Activated CD8-positive, alpha-beta T cell treated with anti-CD3 and anti-CD28 coated beads for 36 hours (primary cell): ENCODE measurements at regions not wholly inside any gene's neighbourhood (a gene's known extent, or its start where the extent isn't known, plus 50 kb on each side); places are given as distances from the start of the nearest gene placed in this dataset.

Experiments
- ATAC-seq: fragments of 200-7000 bp; cut with Tn5 transposase; one replicate; pipeline ENCODE4 v1.10.0; 2021; ENCODE audit warnings: mild to moderate bottlenecking, moderate library complexity
- CTCF ChIA-PET: fragments of 350-600 bp; sonication (Branson Sonifier 250); formaldehyde crosslinking; loops from one replicate; lab custom pipeline; 2021; ENCODE audit warnings: antibody characterized with exemption; lab: Charles Lee
- POLR2A ChIA-PET: fragments of 350-600 bp; sonication (Branson Sonifier 250); formaldehyde crosslinking; loops from one replicate; lab custom pipeline; 2021; ENCODE audit warnings: antibody characterized with exemption; lab: Charles Lee
- DNase-seq: peaks from one replicate; pipeline ENCODE4 v3.0.0-alpha.2; 2020
- H3K27ac Mint-ChIP-seq: one replicate; pipeline ENCODE4 v1.8.0; 2021; ENCODE audit warnings: mild to moderate bottlenecking, mixed read lengths
- H3K27me3 Mint-ChIP-seq: one replicate; pipeline ENCODE4 v1.8.0; 2021; ENCODE audit warnings: mixed read lengths
- H3K36me3 Mint-ChIP-seq: one replicate; pipeline ENCODE4 v1.8.0; 2021; ENCODE audit warnings: low read depth, mixed read lengths
- H3K4me1 Mint-ChIP-seq: one replicate; pipeline ENCODE4 v1.8.0; 2021; ENCODE audit warnings: low read depth, mixed read lengths
- H3K4me3 Mint-ChIP-seq: one replicate; pipeline ENCODE4 v1.8.0; 2021; ENCODE audit warnings: mild to moderate bottlenecking, moderate library complexity, mixed read lengths
- H3K9me3 Mint-ChIP-seq: one replicate; pipeline ENCODE4 v1.8.0; 2021; ENCODE audit warnings: mixed read lengths
- CTCF ChIP-seq: fragments of 200-600 bp; IDR thresholded peaks from one replicate; pipeline ENCODE4 v1.8.0; 2022; ENCODE audit warnings: antibody characterized with exemption, mild to moderate bottlenecking
- intact Hi-C: fragments of 100-400 bp; cut with micrococcal nuclease; formaldehyde crosslinking; loops from one replicate; pipeline ENCODE4 v1.10.0; 2022

- no peak for DNase-seq
- ATAC-seq: no peak
- H3K36me3 Mint-ChIP-seq: no peaks in the 10 kb centered on the region
- H3K27me3 Mint-ChIP-seq: no peaks in the 10 kb centered on the region
- no peak overlapping the region for H3K4me3 Mint-ChIP-seq
- peaks cover 4% of the 10 kb centered on the region for H3K9me3 Mint-ChIP-seq
- ChIA-PET POLR2A (no interaction called here), CTCF (no interaction called here)
- no peak overlapping the region for H3K27ac Mint-ChIP-seq
- no peak for TF ChIP-seq CTCF
- no peaks in the 10 kb centered on the region for H3K4me1 Mint-ChIP-seq
- intact Hi-C loops: no loop called here
Observed at GRCh38 chr6:67353861-67354260, 1281.2 kb upstream of the ADGRB3 start.

GRCh38 chr6:67352717-67353116 is 1282.4 kb upstream of the ADGRB3 start:
- ATAC-seq: no peak
- H3K36me3 Mint-ChIP-seq: no peaks in the 10 kb centered on the region
- intact Hi-C loops: no loop called here
- no peak overlapping the region for H3K27ac Mint-ChIP-seq
- DNase-seq: no peak
- POLR2A ChIA-PET: no interaction called here
- TF ChIP-seq CTCF: no peak
- CTCF ChIA-PET: no interaction called here
- no peak overlapping the region for H3K4me3 Mint-ChIP-seq
- H3K27me3 Mint-ChIP-seq: no peaks in the 10 kb centered on the region
- peaks cover 4% of the 10 kb centered on the region for H3K9me3 Mint-ChIP-seq
- H3K4me1 Mint-ChIP-seq: no peaks in the 10 kb centered on the region

- DNase-seq (no peak), ATAC-seq (no peak)
- no peaks in the 10 kb centered on the region for H3K36me3 Mint-ChIP-seq
- ChIA-PET POLR2A (no interaction called here), CTCF (no interaction called here)
- H3K4me1 Mint-ChIP-seq: no peaks in the 10 kb centered on the region
- H3K9me3 Mint-ChIP-seq: peaks cover 4% of the 10 kb centered on the region
- TF ChIP-seq CTCF: no peak
- no peak overlapping the region for H3K4me3 Mint-ChIP-seq
- H3K27ac Mint-ChIP-seq: no peak overlapping the region
- intact Hi-C loops: no loop called here
- no peaks in the 10 kb centered on the region for H3K27me3 Mint-ChIP-seq
Observed at GRCh38 chr6:67350729-67351128, 1284.4 kb upstream of the ADGRB3 start.

- Mint-ChIP-seq H3K4me1 (no peaks in the 10 kb centered on the region), H3K27me3 (no peaks in the 10 kb centered on the region), H3K27ac (no peak overlapping the region), H3K4me3 (no peak overlapping the region), H3K9me3 (peaks cover 5% of the 10 kb centered on the region), H3K36me3 (no peaks in the 10 kb centered on the region)
- TF ChIP-seq CTCF: no peak
- POLR2A ChIA-PET: no interaction called here
- CTCF ChIA-PET: no interaction called here
- ATAC-seq (no peak), DNase-seq (no peak)
- intact Hi-C loops: no loop called here
Observed at GRCh38 chr6:67345946-67346345, 1289.1 kb upstream of the ADGRB3 start.

- no peaks in the 10 kb centered on the region for H3K4me1 Mint-ChIP-seq
- H3K9me3 Mint-ChIP-seq: peaks cover 4% of the 10 kb centered on the region
- no peaks in the 10 kb centered on the region for H3K36me3 Mint-ChIP-seq
- ATAC-seq (no peak), DNase-seq (no peak)
- TF ChIP-seq CTCF: no peak
- no peak overlapping the region for H3K4me3 Mint-ChIP-seq
- H3K27ac Mint-ChIP-seq: no peak overlapping the region
- CTCF ChIA-PET: no interaction called here
- POLR2A ChIA-PET: interaction anchor here (0.7 kb wide), 1 partner anchor 33 kb away, joined by 3 read pairs; no protein-coding TSS in a partner anchor
- H3K27me3 Mint-ChIP-seq: no peaks in the 10 kb centered on the region
- intact Hi-C loops: no loop called here
Observed at GRCh38 chr6:67336014-67336413, 1299.1 kb upstream of the ADGRB3 start.
